Trophoblast cell (in vitro differentiated cells and primary cell): ENCODE measurements at regions not wholly inside any gene's neighbourhood (a gene's known extent, or its start where the extent isn't known, plus 50 kb on each side); places are given as distances from the start of the nearest gene placed in this dataset.

Experiments
- DNase-seq, 2 donors: peaks; one replicate each; pipeline ENCODE4 v3.0.0-alpha.2; 2016
- H2AFZ ChIP-seq: 2 replicates; pipeline ENCODE4 v1.6.1; 2013; ENCODE audit warnings: low read length, moderate library complexity, mild to moderate bottlenecking; ENCODE audit not compliant: insufficient read depth, poor library complexity
- H2AK5ac ChIP-seq: 2 replicates; pipeline ENCODE4 v1.6.1; 2013; ENCODE audit warnings: mild to moderate bottlenecking, low read length
- H2BK120ac ChIP-seq: 2 replicates; pipeline ENCODE4 v1.6.1; 2013; ENCODE audit warnings: low read length, mild to moderate bottlenecking, moderate library complexity; ENCODE audit not compliant: insufficient read depth, poor library complexity
- H2BK12ac ChIP-seq: 2 replicates; pipeline ENCODE4 v1.6.1; 2013; ENCODE audit warnings: mild to moderate bottlenecking, low read length, moderate library complexity
- H2BK5ac ChIP-seq: 2 replicates; pipeline ENCODE4 v1.6.1; 2013; ENCODE audit warnings: low read length, low read depth, moderate library complexity, mild to moderate bottlenecking; ENCODE audit not compliant: poor library complexity
- H3K14ac ChIP-seq: 2 replicates; pipeline ENCODE4 v1.6.1; 2013; ENCODE audit warnings: mild to moderate bottlenecking, low read length
- H3K18ac ChIP-seq: 2 replicates; pipeline ENCODE4 v1.6.1; 2013; ENCODE audit warnings: mild to moderate bottlenecking, low read length
- H3K23ac ChIP-seq: 2 replicates; pipeline ENCODE4 v1.6.1; 2013; ENCODE audit warnings: low read length
- H3K27ac ChIP-seq: 2 replicates; pipeline ENCODE4 v1.5.1; 2013; ENCODE audit warnings: low read depth, mild to moderate bottlenecking, inconsistent platforms, low read length, moderate library complexity
- H3K27me3 ChIP-seq: 2 replicates; pipeline ENCODE4 v1.6.1; 2013; ENCODE audit warnings: inconsistent platforms, mild to moderate bottlenecking, low read length, moderate library complexity; ENCODE audit not compliant: insufficient read depth
- H3K36me3 ChIP-seq, 2 experiments: 1 replicate in 1 of 2; 2 replicates in 1 of 2; pipeline ENCODE4 v1.6.1; 2013; ENCODE audit warnings: low read length in 2 of 2, mild to moderate bottlenecking in 2 of 2, moderate library complexity in 1 of 2; ENCODE audit not compliant: insufficient read depth in 2 of 2, control insufficient read depth in 1 of 2
- H3K4ac ChIP-seq: 2 replicates; pipeline ENCODE4 v1.6.1; 2013; ENCODE audit warnings: low read depth, mild to moderate bottlenecking, low read length, moderate library complexity
- H3K4me1 ChIP-seq, 2 experiments: 1 replicate in 1 of 2; 2 replicates in 1 of 2; pipeline ENCODE4 v1.6.1; 2013; ENCODE audit warnings: low read length in 2 of 2, mild to moderate bottlenecking in 2 of 2, moderate library complexity in 1 of 2; ENCODE audit not compliant: insufficient read depth in 2 of 2, control insufficient read depth in 1 of 2
- H3K4me2 ChIP-seq: 2 replicates; pipeline ENCODE4 v1.6.1; 2013; ENCODE audit warnings: inconsistent platforms, mild to moderate bottlenecking, low read length, moderate library complexity
- H3K4me3 ChIP-seq: 2 replicates; pipeline ENCODE4 v1.5.1; 2013; ENCODE audit warnings: mild to moderate bottlenecking, low read depth, low read length, inconsistent platforms
- H3K79me1 ChIP-seq: one replicate; pipeline ENCODE4 v1.6.1; 2013; ENCODE audit warnings: low read length
- H3K79me2 ChIP-seq: 2 replicates; pipeline ENCODE4 v1.6.1; 2013; ENCODE audit warnings: low read length, mild to moderate bottlenecking; ENCODE audit not compliant: control insufficient read depth, insufficient read depth, poor library complexity
- H3K9ac ChIP-seq: 2 replicates; pipeline ENCODE4 v1.6.1; 2013; ENCODE audit warnings: mild to moderate bottlenecking, low read length
- H3K9me3 ChIP-seq: 2 replicates; pipeline ENCODE4 v1.6.1; 2013; ENCODE audit warnings: low read depth, mild to moderate bottlenecking, control low read depth, inconsistent platforms, low read length; ENCODE audit not compliant: insufficient read depth
- H4K12ac ChIP-seq: 2 replicates; pipeline ENCODE4 v1.6.1; 2013; ENCODE audit warnings: low read depth, mild to moderate bottlenecking, low read length, moderate library complexity
- H4K8ac ChIP-seq: 2 replicates; pipeline ENCODE4 v1.6.1; 2013; ENCODE audit warnings: low read depth, mild to moderate bottlenecking, low read length, moderate library complexity
- H4K91ac ChIP-seq: one replicate; pipeline ENCODE4 v1.6.1; 2013; ENCODE audit warnings: low read depth, mild to moderate bottlenecking, low read length, moderate library complexity
- WGBS: extraction: QIAGEN DNeasy Blood & Tissue Kit; methylation state at CpG from one replicate; pipeline ENCODE4 v1.1.7; 2013; ENCODE audit warnings: missing lambda C conversion rate; ENCODE audit not compliant: insufficient read length, insufficient coverage; ENCODE audit errors: extremely low coverage; 5-methylcytosine and 5-hydroxymethylcytosine counted together

DNA sequence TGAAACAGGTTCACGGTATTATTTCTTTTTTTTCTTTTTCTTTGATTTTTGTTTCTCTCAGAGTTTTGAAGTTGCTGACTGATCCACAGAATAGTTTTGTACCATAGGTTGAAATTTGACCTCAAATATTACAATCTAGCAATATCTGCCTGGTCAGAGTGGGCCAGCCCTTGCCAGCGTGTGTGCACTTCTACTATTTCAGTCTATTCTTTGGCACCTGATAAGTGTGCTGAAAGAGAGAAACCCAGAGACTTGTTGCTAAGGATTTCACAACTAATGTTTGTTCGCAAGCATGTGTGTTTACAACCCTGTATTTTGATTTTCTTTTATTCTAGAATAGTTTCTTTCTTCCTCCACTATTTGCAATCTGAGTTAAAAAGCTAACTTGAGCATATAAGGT is 1125.2 kb upstream of the CNTN5 start:
- Histone ChIP-seq H3K4me1 (no peaks in the 10 kb centered on the region), H3K79me2 (no peaks in the 10 kb centered on the region), H3K27me3 (no peaks in the 10 kb centered on the region), H3K4me2 (no peak overlapping the region), H4K12ac (no peak overlapping the region), H4K91ac (no peak overlapping the region), H2BK120ac (no peak overlapping the region), H3K9ac (no peak overlapping the region), H3K9me3 (no peaks in the 10 kb centered on the region), H3K79me1 (no peaks in the 10 kb centered on the region), H4K8ac (no peak overlapping the region), H2AFZ (no peak overlapping the region), H3K14ac (no peak overlapping the region), H2BK12ac (no peak overlapping the region), H3K23ac (no peak overlapping the region), H2BK5ac (no peak overlapping the region), H3K4me3 (no peak overlapping the region), H3K18ac (no peak overlapping the region), H3K4ac (no peak overlapping the region), H3K36me3 (no peaks in the 10 kb centered on the region), H3K27ac (no peak overlapping the region), H2AK5ac (no peak overlapping the region)
- no CpG with 5 or more reads among the region's 3 CpGs for WGBS
- DNase-seq: no peak

GRCh38 chr11:97902828-97903227 is 1117.9 kb upstream of the CNTN5 start:
- Histone ChIP-seq H3K9ac (no peak overlapping the region), H4K12ac (no peak overlapping the region), H3K4me2 (no peak overlapping the region), H3K79me2 (no peaks in the 10 kb centered on the region), H3K23ac (no peak overlapping the region), H4K91ac (no peak overlapping the region), H3K27ac (no peak overlapping the region), H3K79me1 (no peaks in the 10 kb centered on the region), H3K4ac (no peak overlapping the region), H3K9me3 (no peaks in the 10 kb centered on the region), H3K36me3 (no peaks in the 10 kb centered on the region), H2AK5ac (no peak overlapping the region), H2AFZ (no peak overlapping the region), H3K27me3 (no peaks in the 10 kb centered on the region), H3K4me1 (no peaks in the 10 kb centered on the region), H3K4me3 (no peak overlapping the region), H2BK120ac (no peak overlapping the region), H4K8ac (no peak overlapping the region), H3K14ac (no peak overlapping the region), H2BK12ac (no peak overlapping the region), H3K18ac (no peak overlapping the region), H2BK5ac (no peak overlapping the region)
- WGBS: no CpG with 5 or more reads among the region's 1 CpG
- DNase-seq: no peak

DNA sequence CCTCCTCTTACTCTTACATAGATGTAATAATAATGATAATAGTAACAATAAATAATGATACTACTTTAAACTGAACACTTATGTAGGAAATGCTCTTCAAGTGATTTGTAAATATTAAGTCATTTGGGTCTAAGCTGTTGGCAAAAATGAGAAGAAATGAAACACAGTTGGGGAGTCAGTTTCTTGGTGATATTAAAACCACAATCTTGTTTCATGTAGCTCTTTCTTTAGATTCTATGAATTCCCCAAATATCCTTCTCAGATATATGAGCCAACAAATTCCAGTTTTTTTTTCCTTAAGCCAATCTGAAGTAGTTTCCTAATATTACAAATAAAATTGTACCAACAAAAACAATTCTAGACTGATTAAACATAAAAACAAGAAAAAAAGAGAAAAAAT is 1115.6 kb upstream of the CNTN5 start:
- Histone ChIP-seq H3K4me3 (no peak overlapping the region), H3K27me3 (no peaks in the 10 kb centered on the region), H2BK12ac (no peak overlapping the region), H4K8ac (no peak overlapping the region), H2AK5ac (no peak overlapping the region), H3K14ac (no peak overlapping the region), H3K4me2 (no peak overlapping the region), H3K9ac (no peak overlapping the region), H3K79me1 (no peaks in the 10 kb centered on the region), H3K4ac (no peak overlapping the region), H3K27ac (no peak overlapping the region), H3K36me3 (no peaks in the 10 kb centered on the region), H2AFZ (no peak overlapping the region), H3K79me2 (no peaks in the 10 kb centered on the region), H4K91ac (no peak overlapping the region), H3K4me1 (no peaks in the 10 kb centered on the region), H2BK5ac (no peak overlapping the region), H3K23ac (no peak overlapping the region), H3K9me3 (no peaks in the 10 kb centered on the region), H3K18ac (no peak overlapping the region), H4K12ac (no peak overlapping the region), H2BK120ac (no peak overlapping the region)
- DNase-seq: no peak

DNA sequence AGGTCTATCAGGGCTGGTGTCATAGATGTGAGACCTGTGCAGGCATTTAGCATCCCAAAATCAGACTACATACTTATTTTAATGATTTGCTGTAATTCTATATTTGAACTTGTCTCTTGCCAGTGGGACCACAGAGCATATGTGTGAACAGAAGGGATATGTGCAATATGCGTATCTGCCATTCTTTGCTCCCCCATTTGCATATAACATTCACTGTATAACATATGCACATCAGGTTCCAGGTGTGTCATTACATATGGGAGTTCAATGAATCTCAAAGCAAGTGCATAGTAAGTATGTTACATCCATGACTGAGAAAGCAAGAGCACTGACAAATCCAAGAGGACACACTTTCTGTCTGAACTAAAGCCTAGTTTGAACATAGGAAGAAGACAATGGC is 1115.1 kb upstream of the CNTN5 start:
- no peaks in the 10 kb centered on the region for H3K9me3 ChIP-seq
- H4K8ac ChIP-seq: no peak overlapping the region
- no peaks in the 10 kb centered on the region for H3K79me2 ChIP-seq
- H3K9ac ChIP-seq: no peak overlapping the region
- H2AK5ac ChIP-seq: no peak overlapping the region
- H3K4me1 ChIP-seq: no peaks in the 10 kb centered on the region
- no peak overlapping the region for H3K23ac ChIP-seq
- H4K91ac ChIP-seq: no peak overlapping the region
- no peaks in the 10 kb centered on the region for H3K36me3 ChIP-seq
- H4K12ac ChIP-seq: no peak overlapping the region
- no peaks in the 10 kb centered on the region for H3K79me1 ChIP-seq
- no peak overlapping the region for H2BK120ac ChIP-seq
- no peak overlapping the region for H3K18ac ChIP-seq
- DNase-seq: no peak
- no peak overlapping the region for H3K14ac ChIP-seq
- no peak overlapping the region for H2AFZ ChIP-seq
- no peak overlapping the region for H2BK12ac ChIP-seq
- no peak overlapping the region for H3K4me3 ChIP-seq
- no CpG with 5 or more reads among the region's 1 CpG for WGBS
- H3K27ac ChIP-seq: no peak overlapping the region
- no peak overlapping the region for H2BK5ac ChIP-seq
- no peak overlapping the region for H3K4ac ChIP-seq
- H3K27me3 ChIP-seq: no peaks in the 10 kb centered on the region
- no peak overlapping the region for H3K4me2 ChIP-seq

GRCh38 chr11:97908354-97908753 is 1112.4 kb upstream of the CNTN5 start:
- no peak overlapping the region for H3K23ac ChIP-seq
- no peaks in the 10 kb centered on the region for H3K79me2 ChIP-seq
- WGBS: no CpG with 5 or more reads among the region's 5 CpGs
- H3K27ac ChIP-seq: no peak overlapping the region
- no peaks in the 10 kb centered on the region for H3K79me1 ChIP-seq
- no peak overlapping the region for H2BK120ac ChIP-seq
- no peaks in the 10 kb centered on the region for H3K36me3 ChIP-seq
- H3K4me3 ChIP-seq: no peak overlapping the region
- no peaks in the 10 kb centered on the region for H3K27me3 ChIP-seq
- no peak overlapping the region for H3K4me2 ChIP-seq
- no peak overlapping the region for H2AK5ac ChIP-seq
- no peak for DNase-seq
- no peak overlapping the region for H2AFZ ChIP-seq
- H3K4ac ChIP-seq: no peak overlapping the region
- no peak overlapping the region for H4K91ac ChIP-seq
- no peak overlapping the region for H3K14ac ChIP-seq
- no peak overlapping the region for H4K8ac ChIP-seq
- no peaks in the 10 kb centered on the region for H3K9me3 ChIP-seq
- no peak overlapping the region for H2BK12ac ChIP-seq
- no peak overlapping the region for H3K18ac ChIP-seq
- H3K4me1 ChIP-seq: no peaks in the 10 kb centered on the region
- no peak overlapping the region for H3K9ac ChIP-seq
- no peak overlapping the region for H2BK5ac ChIP-seq
- H4K12ac ChIP-seq: no peak overlapping the region
